ENCODE measurements at regions not wholly inside any gene's neighbourhood (a gene's known extent, or its start where the extent isn't known, plus 50 kb on each side); places are given as distances from the start of the nearest gene placed in this dataset.

DNA sequence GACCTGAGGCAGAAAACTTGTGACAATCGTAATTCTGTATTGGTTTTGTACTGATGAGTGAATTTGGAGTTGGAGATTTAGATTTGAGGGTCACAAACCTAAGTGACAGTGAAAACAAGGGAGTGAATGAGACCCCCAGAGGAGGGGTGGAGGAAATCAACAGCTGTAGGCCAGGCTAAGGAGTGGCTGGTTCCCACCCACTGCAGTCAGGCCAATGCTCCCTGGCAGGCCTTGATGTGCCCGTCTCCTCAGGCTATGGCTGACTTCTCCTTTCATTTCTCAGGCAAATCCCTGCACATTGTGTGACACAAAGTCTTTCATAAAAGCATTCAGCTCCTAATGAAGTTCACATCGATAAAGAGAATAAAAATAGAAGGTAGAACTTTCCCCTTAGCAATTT lies 557.6 kb downstream of the CETN3 start:
- 37% methylated on average over 2 of the region's 3 CpGs for WGBS (ENCODE audit: insufficient coverage, low coverage, low lambda C conversion rate, missing lambda C conversion rate)
- H3K4me1 ChIP-seq = no peaks in the 10 kb centered on the region
- no peaks in the 10 kb centered on the region for H3K36me3 ChIP-seq
- no peak for TF ChIP-seq POLR2A (IDR thresholded peaks at IDR 0.05)
- intact Hi-C loops (cut with DNase I) = no loop called here
- no peak overlapping the region for H3K27ac ChIP-seq
- H3K4me3 ChIP-seq = no peak overlapping the region
- H3K27me3 ChIP-seq = no peaks in the 10 kb centered on the region
- H3K9me3 ChIP-seq = no peaks in the 10 kb centered on the region
- DNase-seq (no peak), ATAC-seq (no peak)

- intact Hi-C loops (cut with DNase I) = no loop called here
- DNase-seq (no peak), ATAC-seq (no peak)
- Histone ChIP-seq H3K4me1 (no peaks in the 10 kb centered on the region), H3K4me3 (no peak overlapping the region), H3K27me3 (no peaks in the 10 kb centered on the region), H3K36me3 (no peaks in the 10 kb centered on the region), H3K27ac (no peak overlapping the region), H3K9me3 (no peaks in the 10 kb centered on the region)
- no peak for TF ChIP-seq POLR2A (IDR thresholded peaks at IDR 0.05)
- TF ChIP-seq, protein P1, sequence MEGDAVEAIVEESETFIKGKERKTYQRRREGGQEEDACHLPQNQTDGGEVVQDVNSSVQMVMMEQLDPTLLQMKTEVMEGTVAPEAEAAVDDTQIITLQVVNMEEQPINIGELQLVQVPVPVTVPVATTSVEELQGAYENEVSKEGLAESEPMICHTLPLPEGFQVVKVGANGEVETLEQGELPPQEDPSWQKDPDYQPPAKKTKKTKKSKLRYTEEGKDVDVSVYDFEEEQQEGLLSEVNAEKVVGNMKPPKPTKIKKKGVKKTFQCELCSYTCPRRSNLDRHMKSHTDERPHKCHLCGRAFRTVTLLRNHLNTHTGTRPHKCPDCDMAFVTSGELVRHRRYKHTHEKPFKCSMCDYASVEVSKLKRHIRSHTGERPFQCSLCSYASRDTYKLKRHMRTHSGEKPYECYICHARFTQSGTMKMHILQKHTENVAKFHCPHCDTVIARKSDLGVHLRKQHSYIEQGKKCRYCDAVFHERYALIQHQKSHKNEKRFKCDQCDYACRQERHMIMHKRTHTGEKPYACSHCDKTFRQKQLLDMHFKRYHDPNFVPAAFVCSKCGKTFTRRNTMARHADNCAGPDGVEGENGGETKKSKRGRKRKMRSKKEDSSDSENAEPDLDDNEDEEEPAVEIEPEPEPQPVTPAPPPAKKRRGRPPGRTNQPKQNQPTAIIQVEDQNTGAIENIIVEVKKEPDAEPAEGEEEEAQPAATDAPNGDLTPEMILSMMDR (IDR thresholded peaks at IDR 0.05) = no peak
These were observed 559.1 kb downstream of the CETN3 start for GRCh38 chr5:89850513-89850865.

GRCh38 chr5:89849830-89850512 lies 559.6 kb downstream of the CETN3 start:
- no peak for DNase-seq
- no peaks in the 10 kb centered on the region for H3K9me3 ChIP-seq
- ATAC-seq = no peak
- no peak overlapping the region for H3K27ac ChIP-seq
- WGBS (ENCODE audit: insufficient coverage, low coverage, low lambda C conversion rate, missing lambda C conversion rate) = 38% methylated on average over 1 of the region's 1 CpG
- no peaks in the 10 kb centered on the region for H3K27me3 ChIP-seq
- H3K4me3 ChIP-seq = no peak overlapping the region
- H3K4me1 ChIP-seq = no peaks in the 10 kb centered on the region
- H3K36me3 ChIP-seq = no peaks in the 10 kb centered on the region
- intact Hi-C loops (cut with DNase I) = no loop called here
- TF ChIP-seq, protein P1 (IDR thresholded peaks at IDR 0.05) = no peak
- no peak for TF ChIP-seq POLR2A (IDR thresholded peaks at IDR 0.05)

GRCh38 chr5:89847743-89848142 lies 561.8 kb downstream of the CETN3 start:
- WGBS (ENCODE audit: insufficient coverage, low coverage, low lambda C conversion rate, missing lambda C conversion rate) = 36% methylated on average over 4 of the region's 4 CpGs
- no peak for TF ChIP-seq POLR2A (IDR thresholded peaks at IDR 0.05)
- TF ChIP-seq, protein P1 (IDR thresholded peaks at IDR 0.05) = no peak
- Histone ChIP-seq H3K27me3 (no peaks in the 10 kb centered on the region), H3K4me1 (no peaks in the 10 kb centered on the region), H3K4me3 (no peak overlapping the region), H3K9me3 (no peaks in the 10 kb centered on the region), H3K27ac (no peak overlapping the region), H3K36me3 (no peaks in the 10 kb centered on the region)
- no peak for DNase-seq
- intact Hi-C loops (cut with DNase I) = no loop called here
- ATAC-seq = no peak

DNA sequence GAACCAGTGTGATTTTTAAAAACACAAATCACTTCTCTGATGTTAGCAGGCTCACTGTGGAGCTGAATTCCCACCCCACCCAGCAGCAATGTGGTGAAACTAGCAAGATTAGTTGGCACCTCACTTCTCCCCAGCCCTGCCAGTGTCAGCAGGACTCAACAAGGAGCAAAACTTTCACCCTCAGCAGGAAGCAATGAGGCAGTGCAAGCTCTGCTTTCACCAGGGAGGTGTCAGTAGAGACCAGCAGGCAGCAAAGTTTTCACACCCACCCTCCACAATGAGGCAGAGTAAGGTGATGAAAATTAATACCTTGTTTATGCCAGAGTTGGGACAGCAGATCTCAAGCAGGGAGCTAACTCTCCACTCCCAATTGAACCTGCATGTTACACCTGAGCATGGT lies 565.0 kb downstream of the CETN3 start:
- intact Hi-C loops (cut with DNase I) = no loop called here
- Histone ChIP-seq H3K4me1 (no peaks in the 10 kb centered on the region), H3K4me3 (no peak overlapping the region), H3K9me3 (no peaks in the 10 kb centered on the region), H3K27ac (no peak overlapping the region), H3K27me3 (no peaks in the 10 kb centered on the region), H3K36me3 (no peaks in the 10 kb centered on the region)
- DNase-seq (no peak), ATAC-seq (no peak)
- TF ChIP-seq, protein P1 (IDR thresholded peaks at IDR 0.05) = no peak
- TF ChIP-seq POLR2A (IDR thresholded peaks at IDR 0.05) = no peak
